Panc1 (cell line): ENCODE measurements at regions not wholly inside any gene's neighbourhood (a gene's known extent, or its start where the extent isn't known, plus 50 kb on each side); places are given as distances from the start of the nearest gene placed in this dataset.

Experiments
- ATAC-seq: fragments of 200-7000 bp; cut with Tn5 transposase; 2 replicates; pipeline ENCODE4 v1.9.1; 2020; ENCODE audit warnings: mild to moderate bottlenecking, moderate library complexity
- BruUV-seq: library from RNA; stranded (reverse); fragments of 400-500 nt; replicated peaks from 2 replicates; lab custom pipeline; 2021; lab: Mats Ljungman, UMichigan
- CTCF ChIA-PET: fragments of 300-600 bp; sonication (Branson Sonifier 250); formaldehyde crosslinking; loops from one replicate; lab custom pipeline; 2022; ENCODE audit warnings: antibody characterized with exemption; lab: Charles Lee
- POLR2A ChIA-PET: fragments of 300-600 bp; sonication (Branson Sonifier 250); formaldehyde crosslinking; loops from one replicate; lab custom pipeline; 2022; ENCODE audit warnings: antibody characterized with exemption; lab: Charles Lee
- DNase-seq: peaks from one replicate; pipeline ENCODE4 v3.0.0-alpha.2; 2010; ENCODE audit warnings: low read depth, low spot score
- H3K27ac ChIP-seq: 2 replicates; pipeline ENCODE4 v1.5.1; 2011; ENCODE audit warnings: mild to moderate bottlenecking, low read length, inconsistent platforms
- H3K27me3 ChIP-seq: fragments of 200-500 bp; sonication (Bioruptor generic); 2 replicates; pipeline ENCODE4 v1.6.0; 2014; ENCODE audit warnings: low read length, inconsistent platforms; ENCODE audit not compliant: control insufficient read depth, insufficient read depth
- H3K36me3 ChIP-seq: fragments of 200-500 bp; sonication (Bioruptor generic); 2 replicates; pipeline ENCODE4 v1.5.1; 2014; ENCODE audit warnings: inconsistent platforms, mild to moderate bottlenecking, low read length, moderate library complexity; ENCODE audit not compliant: control insufficient read depth, insufficient read depth
- H3K4me1 ChIP-seq: 2 replicates; pipeline ENCODE4 v1.5.1; 2011; ENCODE audit warnings: inconsistent platforms, mild to moderate bottlenecking, low read length, moderate library complexity; ENCODE audit not compliant: control insufficient read depth, insufficient read depth
- H3K4me3 ChIP-seq, 2 experiments: 2 replicates each; pipeline ENCODE4 v1.5.1; 2011 to 2012; ENCODE audit warnings: low read depth in 2 of 2, low read length in 2 of 2, mild to moderate bottlenecking in 2 of 2, inconsistent platforms in 1 of 2, moderate library complexity in 1 of 2
- H3K9me3 ChIP-seq: fragments of 200-500 bp; sonication (Bioruptor generic); 2 replicates; pipeline ENCODE4 v1.5.1; 2014; ENCODE audit warnings: low read depth, mild to moderate bottlenecking, inconsistent platforms, low read length, moderate library complexity; ENCODE audit not compliant: control insufficient read depth, insufficient read depth
- CTCF ChIP-seq: fragments of 450-650 bp; IDR thresholded peaks from 2 replicates; pipeline ENCODE4 v1.5.1; 2017; ENCODE audit warnings: mild to moderate bottlenecking
- POLR2AphosphoS5 ChIP-seq: IDR thresholded peaks from 2 replicates; pipeline ENCODE4 v1.6.1; 2012; ENCODE audit warnings: mild to moderate bottlenecking, low read depth, low read length, moderate library complexity
- REST ChIP-seq, 2 experiments: IDR thresholded peaks; 2 replicates each; pipeline ENCODE4 v1.6.1; 2011 to 2012; ENCODE audit warnings: low read depth in 2 of 2, control low read depth in 1 of 2, low read length in 1 of 2, mild to moderate bottlenecking in 1 of 2, moderate library complexity in 1 of 2; ENCODE audit not compliant: insufficient read depth in 1 of 2
- SIN3A ChIP-seq: IDR thresholded peaks from 2 replicates; pipeline ENCODE4 v1.6.1; 2012; ENCODE audit warnings: low read depth, mild to moderate bottlenecking, low read length, moderate library complexity, borderline replicate concordance; ENCODE audit not compliant: insufficient read depth
- TCF7L2 ChIP-seq: IDR thresholded peaks from 2 replicates; pipeline ENCODE4 v1.6.1; 2011; ENCODE audit warnings: mild to moderate bottlenecking, low read depth, low read length, inconsistent platforms
- in situ Hi-C: cut with HindIII; loops from 2 replicates; pipeline ENCODE4 v1.10.0; 2016; ENCODE audit warnings: low sequenced_read_pairs, low pct_unique_long_range_greater_than_20kb
- intact Hi-C: fragments of 100-400 bp; cut with micrococcal nuclease; formaldehyde crosslinking; loops from one replicate; pipeline ENCODE4 v1.10.0; 2022; ENCODE audit not compliant: unreplicated experiment

GRCh38 chr4:60400593-60400992 is 799.5 kb upstream of the ADGRL3 start:
- Histone ChIP-seq H3K9me3 (no peaks in the 10 kb centered on the region), H3K27me3 (no peaks in the 10 kb centered on the region), H3K4me3 (no peak overlapping the region), H3K36me3 (no peaks in the 10 kb centered on the region), H3K27ac (no peak overlapping the region), H3K4me1 (no peaks in the 10 kb centered on the region)
- intact Hi-C loops = no loop called here
- no peak for ATAC-seq
- ChIA-PET POLR2A (no interaction called here), CTCF (no interaction called here)
- no peak for DNase-seq
- in situ Hi-C loops = no loop called here
- no TSS peak for BruUV-seq
- TF ChIP-seq TCF7L2 (no peak), SIN3A (no peak), POLR2AphosphoS5 (no peak), REST (IDR thresholded peaks at IDR 0.05; ENCODE audit: insufficient read depth in 1 of 2, low read depth in 2 of 2, low read length in 1 of 2) (no peak), CTCF (no peak)

- Histone ChIP-seq H3K27me3 (no peaks in the 10 kb centered on the region), H3K4me3 (no peak overlapping the region), H3K4me1 (no peaks in the 10 kb centered on the region), H3K9me3 (no peaks in the 10 kb centered on the region), H3K27ac (no peak overlapping the region), H3K36me3 (no peaks in the 10 kb centered on the region; the same call in 1 of the 2 replicates)
- CTCF ChIA-PET = no interaction called here
- no TSS peak for BruUV-seq
- in situ Hi-C loops = no loop called here
- no peak for DNase-seq
- ATAC-seq = no peak
- POLR2A ChIA-PET = no interaction called here
- TF ChIP-seq POLR2AphosphoS5 (no peak), TCF7L2 (no peak), REST (IDR thresholded peaks at IDR 0.05; ENCODE audit: insufficient read depth in 1 of 2, low read depth in 2 of 2, low read length in 1 of 2) (no peak), CTCF (no peak), SIN3A (no peak)
- intact Hi-C loops = no loop called here
Observed at GRCh38 chr4:60404027-60404426, 796.1 kb upstream of the ADGRL3 start.
